ENCODE measurements at regions not wholly inside any gene's neighbourhood (a gene's known extent, or its start where the extent isn't known, plus 50 kb on each side); places are given as distances from the start of the nearest gene placed in this dataset.
"Not testable (repeated sequence)": the region's sequence is repeated elsewhere in the genome, so short reads cannot be mapped to it uniquely, and the experiment has no call there.

GRCh38 chr10:90032519-90032918 is 331.1 kb downstream of the KIF20B start:
- TF ChIP-seq, protein P1, sequence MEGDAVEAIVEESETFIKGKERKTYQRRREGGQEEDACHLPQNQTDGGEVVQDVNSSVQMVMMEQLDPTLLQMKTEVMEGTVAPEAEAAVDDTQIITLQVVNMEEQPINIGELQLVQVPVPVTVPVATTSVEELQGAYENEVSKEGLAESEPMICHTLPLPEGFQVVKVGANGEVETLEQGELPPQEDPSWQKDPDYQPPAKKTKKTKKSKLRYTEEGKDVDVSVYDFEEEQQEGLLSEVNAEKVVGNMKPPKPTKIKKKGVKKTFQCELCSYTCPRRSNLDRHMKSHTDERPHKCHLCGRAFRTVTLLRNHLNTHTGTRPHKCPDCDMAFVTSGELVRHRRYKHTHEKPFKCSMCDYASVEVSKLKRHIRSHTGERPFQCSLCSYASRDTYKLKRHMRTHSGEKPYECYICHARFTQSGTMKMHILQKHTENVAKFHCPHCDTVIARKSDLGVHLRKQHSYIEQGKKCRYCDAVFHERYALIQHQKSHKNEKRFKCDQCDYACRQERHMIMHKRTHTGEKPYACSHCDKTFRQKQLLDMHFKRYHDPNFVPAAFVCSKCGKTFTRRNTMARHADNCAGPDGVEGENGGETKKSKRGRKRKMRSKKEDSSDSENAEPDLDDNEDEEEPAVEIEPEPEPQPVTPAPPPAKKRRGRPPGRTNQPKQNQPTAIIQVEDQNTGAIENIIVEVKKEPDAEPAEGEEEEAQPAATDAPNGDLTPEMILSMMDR (IDR thresholded peaks at IDR 0.05) = no peak
- Histone ChIP-seq H3K4me3 (no peak overlapping the region), H3K27ac (no peak overlapping the region)
- DNase-seq (ENCODE audit: low spot score) = no peak

- not testable (repeated sequence) for H3K27ac ChIP-seq; DNase-seq (ENCODE audit: low spot score); H3K4me3 ChIP-seq
Observed at GRCh38 chr10:90034862-90035261, 333.5 kb downstream of the KIF20B start.

GRCh38 chr10:90041585-90041984 is 340.2 kb downstream of the KIF20B start:
- no peak overlapping the region for H3K4me3 ChIP-seq
- DNase-seq (ENCODE audit: low spot score) = no peak
- TF ChIP-seq, protein P1 (IDR thresholded peaks at IDR 0.05) = no peak
- H3K27ac ChIP-seq = no peak overlapping the region

DNA sequence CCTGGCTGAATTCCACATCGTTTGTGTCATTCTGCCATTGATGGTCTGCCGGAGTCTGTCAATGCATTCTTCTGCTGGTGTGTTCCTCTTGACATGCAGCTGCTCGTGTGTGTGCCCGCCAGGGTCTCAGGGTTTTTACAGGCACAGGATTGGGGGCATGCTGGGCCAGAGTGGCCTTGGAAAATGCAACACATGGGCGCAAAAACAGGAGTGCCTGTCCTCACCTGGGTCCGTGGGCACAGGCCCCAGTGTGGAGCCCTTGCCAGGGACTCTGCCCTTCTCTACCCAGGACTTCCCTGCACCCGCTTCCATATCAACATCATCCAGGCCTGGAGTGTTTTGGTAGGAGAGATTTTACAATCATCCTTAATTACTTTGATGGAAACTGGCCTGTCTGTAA is 340.7 kb downstream of the KIF20B start:
- H3K4me3 ChIP-seq = no peak overlapping the region
- TF ChIP-seq, protein P1 (IDR thresholded peaks at IDR 0.05) = no peak
- no peak for DNase-seq (ENCODE audit: low spot score)
- no peak overlapping the region for H3K27ac ChIP-seq

DNA sequence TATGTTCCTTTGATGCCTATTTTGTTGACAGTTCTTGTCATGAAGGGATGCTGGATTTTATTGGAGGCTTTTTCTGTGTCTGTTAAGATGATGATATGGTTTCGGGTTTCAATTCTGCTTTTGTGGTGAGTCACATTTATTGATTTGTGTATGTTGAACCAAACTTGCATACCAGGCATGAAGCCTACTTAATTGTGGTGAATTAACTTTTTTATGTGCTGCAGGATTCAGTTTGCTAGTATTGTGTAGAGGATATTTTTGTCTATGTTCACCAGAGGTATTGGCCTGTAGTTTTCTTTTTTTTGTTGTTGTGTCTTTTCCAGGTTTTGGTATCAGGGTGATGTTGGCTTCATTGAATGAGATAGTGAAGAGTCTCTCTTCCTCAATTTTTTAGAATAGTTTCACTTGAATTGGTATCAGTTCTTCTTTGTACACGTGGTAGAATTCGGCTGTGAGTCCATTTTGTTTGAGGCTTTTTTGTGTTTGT is 345.9 kb downstream of the KIF20B start:
- Histone ChIP-seq H3K4me3 (no peak overlapping the region), H3K27ac (no peak overlapping the region)
- TF ChIP-seq, protein P1 (IDR thresholded peaks at IDR 0.05) = no peak

DNA sequence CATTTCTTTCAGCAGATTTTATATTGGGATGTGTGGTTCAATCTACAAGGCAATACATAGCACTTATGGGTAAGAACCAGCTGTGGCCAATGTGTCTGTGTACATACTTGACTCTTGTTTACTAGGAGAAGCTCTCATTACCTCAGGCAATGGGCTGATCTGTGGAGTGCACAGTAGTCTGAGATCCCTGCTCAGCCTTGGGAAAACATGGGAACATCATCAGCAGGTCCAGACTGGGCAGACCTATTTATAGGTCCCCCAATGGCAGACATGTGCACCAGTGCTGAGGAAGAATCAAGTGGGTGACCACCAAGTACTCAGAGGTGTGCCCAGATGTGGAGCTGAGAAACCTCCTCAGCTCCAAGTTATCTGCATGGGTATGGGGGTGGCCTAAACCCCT is 349.7 kb downstream of the KIF20B start:
- no peak overlapping the region for H3K27ac ChIP-seq
- TF ChIP-seq, protein P1 (IDR thresholded peaks at IDR 0.05) = no peak
- DNase-seq (ENCODE audit: low spot score) = no peak
- H3K4me3 ChIP-seq = no peak overlapping the region

More for the DNA sequence above, 345.9 kb downstream of the KIF20B start:
- no peak for DNase-seq (ENCODE audit: low spot score)

GRCh38 chr10:90051474-90051873 is 350.1 kb downstream of the KIF20B start:
- DNase-seq (ENCODE audit: low spot score) = no peak
- no peak overlapping the region for H3K4me3 ChIP-seq
- TF ChIP-seq, protein P1 (IDR thresholded peaks at IDR 0.05) = no peak
- no peak overlapping the region for H3K27ac ChIP-seq

DNA sequence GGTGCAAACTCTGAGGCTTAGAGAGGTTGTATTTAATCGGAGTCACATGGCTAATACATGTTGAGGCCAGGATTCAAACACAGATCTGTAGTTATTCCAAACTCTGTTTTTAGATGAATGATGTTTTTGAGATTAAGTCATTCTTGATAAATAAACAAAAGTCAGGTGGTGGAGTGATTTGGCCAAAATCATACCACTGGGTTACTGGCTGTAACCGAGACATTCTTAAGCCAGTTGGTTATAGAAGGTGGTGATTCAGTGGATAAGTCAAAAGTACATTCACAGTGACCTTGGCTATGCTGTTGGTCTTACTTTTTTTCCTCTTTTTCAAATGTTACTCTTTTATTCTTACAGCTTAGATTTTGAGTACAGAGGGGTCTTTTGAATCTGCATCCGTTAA is 361.4 kb downstream of the KIF20B start:
- TF ChIP-seq, protein P1 (IDR thresholded peaks at IDR 0.05) = no peak
- H3K27ac ChIP-seq = no peak overlapping the region
- H3K4me3 ChIP-seq = no peak overlapping the region
- no peak for DNase-seq (ENCODE audit: low spot score)
